C4-2B (cell line): ENCODE measurements at regions not wholly inside any gene's neighbourhood (a gene's known extent, or its start where the extent isn't known, plus 50 kb on each side); places are given as distances from the start of the nearest gene placed in this dataset.

Source experiments
- ZFX ChIP-seq: fragments of 450-650 bp; IDR thresholded peaks from 2 replicates; pipeline ENCODE4 v1.6.1; 2017
- TF ChIP-seq, protein P1 (sequence below): fragments of 450-650 bp; conservative IDR thresholded peaks from 2 replicates; pipeline ENCODE4 v1.5.1; 2017; ENCODE audit warnings: mild to moderate bottlenecking

GRCh38 chr3:98647197-98647596, 53.8 kb upstream of the CPOX start:
- TF ChIP-seq, protein P1, sequence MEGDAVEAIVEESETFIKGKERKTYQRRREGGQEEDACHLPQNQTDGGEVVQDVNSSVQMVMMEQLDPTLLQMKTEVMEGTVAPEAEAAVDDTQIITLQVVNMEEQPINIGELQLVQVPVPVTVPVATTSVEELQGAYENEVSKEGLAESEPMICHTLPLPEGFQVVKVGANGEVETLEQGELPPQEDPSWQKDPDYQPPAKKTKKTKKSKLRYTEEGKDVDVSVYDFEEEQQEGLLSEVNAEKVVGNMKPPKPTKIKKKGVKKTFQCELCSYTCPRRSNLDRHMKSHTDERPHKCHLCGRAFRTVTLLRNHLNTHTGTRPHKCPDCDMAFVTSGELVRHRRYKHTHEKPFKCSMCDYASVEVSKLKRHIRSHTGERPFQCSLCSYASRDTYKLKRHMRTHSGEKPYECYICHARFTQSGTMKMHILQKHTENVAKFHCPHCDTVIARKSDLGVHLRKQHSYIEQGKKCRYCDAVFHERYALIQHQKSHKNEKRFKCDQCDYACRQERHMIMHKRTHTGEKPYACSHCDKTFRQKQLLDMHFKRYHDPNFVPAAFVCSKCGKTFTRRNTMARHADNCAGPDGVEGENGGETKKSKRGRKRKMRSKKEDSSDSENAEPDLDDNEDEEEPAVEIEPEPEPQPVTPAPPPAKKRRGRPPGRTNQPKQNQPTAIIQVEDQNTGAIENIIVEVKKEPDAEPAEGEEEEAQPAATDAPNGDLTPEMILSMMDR, result no peak
- TF ChIP-seq ZFX, result no peak
